HG02798 (cell line): ENCODE measurements at regions not wholly inside any gene's neighbourhood (a gene's known extent, or its start where the extent isn't known, plus 50 kb on each side); places are given as distances from the start of the nearest gene placed in this dataset.

ENCODE experiments used
- ATAC-seq: cut with Tn5 transposase; IDR thresholded peaks from one replicate; pipeline ENCODE4 v1.9.1; 2021; ENCODE audit warnings: mild to moderate bottlenecking; ENCODE audit not compliant: unreplicated experiment, poor library complexity

DNA sequence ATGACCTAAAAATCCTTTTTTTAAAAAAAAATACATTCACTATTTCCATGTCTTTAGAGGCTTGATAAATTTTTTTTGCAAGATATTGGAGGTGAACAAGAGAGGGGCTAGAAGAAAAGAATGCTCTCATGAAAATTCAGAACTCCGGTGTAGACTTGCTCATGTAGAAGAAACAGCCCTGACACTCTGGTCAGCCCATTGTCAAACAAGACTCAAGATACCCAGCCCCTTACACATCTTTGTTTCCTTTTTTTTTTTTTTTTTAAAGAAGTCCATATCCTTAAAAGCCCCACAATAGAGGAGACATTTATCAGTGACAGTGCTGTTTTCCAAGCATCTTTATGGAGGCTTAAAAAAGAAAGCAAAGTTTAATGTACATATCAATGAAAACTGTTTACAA, 196.8 kb upstream of the RORA start:
- ATAC-seq, result no peak

DNA sequence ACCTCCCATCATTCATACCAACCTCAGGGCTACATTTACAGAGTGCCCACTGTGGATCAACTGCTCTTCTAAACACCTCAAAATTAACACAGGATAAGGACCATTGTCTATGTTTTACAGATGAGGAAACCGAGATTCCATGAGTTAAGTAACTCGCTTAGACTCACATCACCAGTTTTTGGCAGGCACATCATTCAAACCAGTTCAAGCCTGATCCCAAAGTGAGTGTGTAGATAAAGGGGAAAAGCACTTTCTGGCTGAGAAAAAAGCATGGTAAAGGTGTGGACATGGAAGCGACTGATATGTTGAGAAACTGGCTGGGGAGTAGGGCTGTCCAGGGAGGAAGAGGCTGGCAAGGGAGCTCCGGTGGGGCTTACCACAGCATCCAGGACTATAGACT, 193.7 kb upstream of the RORA start:
- no peak for ATAC-seq

GRCh38 chr15:61421938-61422337, 192.8 kb upstream of the RORA start:
- no peak for ATAC-seq

DNA sequence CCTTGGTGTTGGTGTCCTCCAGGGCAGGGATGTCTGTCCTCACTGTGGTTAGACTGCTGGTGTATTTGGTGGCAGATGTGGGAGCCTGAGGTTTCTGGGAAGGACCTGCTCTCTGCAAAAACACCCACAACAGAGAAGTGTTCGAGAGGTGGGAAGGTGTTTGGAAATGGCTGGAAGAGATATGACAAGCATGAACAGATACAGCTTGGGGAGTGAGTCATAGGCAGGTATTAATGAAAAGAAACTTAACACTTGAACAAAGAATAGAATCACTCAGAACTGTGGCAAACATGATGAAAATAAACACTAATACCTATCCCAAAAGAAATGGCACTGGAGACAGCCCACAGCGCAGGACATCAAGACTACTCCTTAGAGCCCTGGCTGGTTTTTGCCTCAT, 192.4 kb upstream of the RORA start:
- no peak for ATAC-seq

GRCh38 chr15:61420546-61420945, 191.4 kb upstream of the RORA start:
- ATAC-seq, result no peak

DNA sequence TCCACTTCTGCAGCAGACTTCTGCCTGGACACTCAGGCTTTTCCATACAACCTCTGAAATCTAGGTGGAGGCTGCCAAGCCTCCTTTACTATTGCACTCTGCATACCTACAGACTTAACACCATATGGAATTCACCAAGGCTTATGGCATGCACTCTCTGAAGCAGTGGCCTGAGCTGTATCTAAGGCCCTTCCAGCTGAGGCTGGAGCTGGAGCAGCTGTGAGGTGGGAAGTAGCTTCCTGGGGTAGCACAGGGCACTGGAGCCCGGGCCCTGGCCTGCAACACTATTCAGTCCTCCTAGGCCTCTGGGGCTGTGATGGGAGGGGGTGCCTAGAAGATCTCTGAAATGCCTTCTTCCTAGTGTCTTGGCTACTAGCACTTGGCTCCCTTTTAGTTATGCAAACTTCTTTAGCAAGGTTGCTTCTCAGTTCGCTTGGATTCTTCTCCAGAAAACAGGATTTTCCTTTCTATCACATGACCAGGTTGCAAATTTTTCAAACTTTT, 186.6 kb upstream of the RORA start:
- no peak for ATAC-seq

- ATAC-seq, result no peak
Observed at GRCh38 chr15:61411902-61412510, 182.9 kb upstream of the RORA start.

DNA sequence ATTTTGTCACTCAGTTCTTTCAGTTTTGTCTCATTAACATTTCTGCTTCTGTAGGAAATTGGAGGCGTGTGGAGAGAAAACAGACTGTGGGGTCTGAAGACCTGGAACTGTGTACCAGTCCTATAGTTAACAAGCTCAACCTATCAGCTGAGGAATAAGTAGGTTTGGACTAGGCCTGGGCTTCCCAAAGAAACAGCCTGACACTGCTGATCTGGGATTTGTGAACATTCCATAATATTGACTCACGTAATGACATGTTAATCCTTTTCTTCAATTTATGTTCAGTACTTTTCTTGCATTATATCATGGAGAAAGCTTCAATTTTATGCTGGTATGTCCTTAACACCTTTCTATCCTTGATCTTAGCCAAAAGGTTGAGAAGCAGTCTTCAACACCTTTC, 181.6 kb upstream of the RORA start:
- no peak for ATAC-seq

DNA sequence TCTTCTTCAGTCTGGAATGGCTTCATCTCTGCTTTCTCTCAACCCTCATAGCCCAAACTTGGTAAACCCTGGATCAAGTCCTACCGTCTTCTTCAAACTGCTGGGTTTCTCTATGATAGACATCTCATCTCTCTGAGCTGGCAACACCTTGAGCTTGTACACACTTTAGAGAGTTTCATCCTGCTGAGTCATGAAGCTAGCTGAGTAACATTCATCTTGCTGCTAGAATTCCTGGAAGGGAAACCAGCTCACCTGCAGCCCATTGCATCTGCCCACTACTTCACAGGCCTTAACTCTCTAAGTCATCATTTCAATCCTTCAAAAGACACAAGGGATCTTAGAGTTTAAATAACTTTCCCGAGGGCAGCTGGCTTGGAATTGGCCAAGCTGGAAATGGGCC, 175.5 kb upstream of the RORA start:
- no peak for ATAC-seq

GRCh38 chr15:61403884-61404283, 174.8 kb upstream of the RORA start:
- no peak for ATAC-seq

DNA sequence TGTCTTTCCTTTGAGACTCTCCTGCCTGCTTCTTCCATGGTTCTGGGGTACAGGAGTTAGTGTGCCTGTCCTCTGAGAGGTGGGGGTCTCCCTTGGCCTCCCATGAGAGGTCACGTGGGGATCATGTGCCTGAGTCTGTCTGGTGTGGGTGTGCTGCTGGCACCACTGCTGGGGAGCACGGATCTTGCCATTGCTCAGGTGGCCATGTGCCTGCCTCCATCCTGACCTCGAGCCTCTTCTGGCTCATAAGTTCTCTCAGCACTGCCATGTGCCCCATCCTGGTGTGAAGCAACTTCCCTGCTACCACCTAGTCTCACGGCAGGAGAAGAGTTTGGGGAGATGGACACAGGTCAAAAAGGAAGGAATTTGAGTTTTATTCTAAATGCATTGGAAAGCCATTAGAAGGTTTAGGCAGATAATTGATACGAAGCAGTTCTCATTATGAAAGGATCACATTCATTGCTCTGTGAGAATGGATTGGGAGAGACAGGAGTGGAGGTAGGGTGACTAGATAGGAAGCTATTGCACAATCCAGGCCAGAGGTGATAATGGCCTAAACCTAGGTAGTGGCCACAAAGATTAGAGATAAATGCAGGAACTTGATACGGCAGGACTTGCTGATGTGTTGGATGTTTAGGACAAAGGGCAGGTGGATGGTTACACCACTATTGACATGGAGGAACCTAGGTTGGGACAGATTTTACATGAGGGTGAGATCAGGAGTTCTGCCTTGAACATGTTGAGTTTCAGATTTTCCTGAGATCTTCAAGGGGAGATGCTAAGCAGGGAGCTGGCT, 173.0 kb upstream of the RORA start:
- no peak for ATAC-seq

- ATAC-seq, result no peak
Observed at GRCh38 chr15:61398310-61398709, 169.2 kb upstream of the RORA start.

DNA sequence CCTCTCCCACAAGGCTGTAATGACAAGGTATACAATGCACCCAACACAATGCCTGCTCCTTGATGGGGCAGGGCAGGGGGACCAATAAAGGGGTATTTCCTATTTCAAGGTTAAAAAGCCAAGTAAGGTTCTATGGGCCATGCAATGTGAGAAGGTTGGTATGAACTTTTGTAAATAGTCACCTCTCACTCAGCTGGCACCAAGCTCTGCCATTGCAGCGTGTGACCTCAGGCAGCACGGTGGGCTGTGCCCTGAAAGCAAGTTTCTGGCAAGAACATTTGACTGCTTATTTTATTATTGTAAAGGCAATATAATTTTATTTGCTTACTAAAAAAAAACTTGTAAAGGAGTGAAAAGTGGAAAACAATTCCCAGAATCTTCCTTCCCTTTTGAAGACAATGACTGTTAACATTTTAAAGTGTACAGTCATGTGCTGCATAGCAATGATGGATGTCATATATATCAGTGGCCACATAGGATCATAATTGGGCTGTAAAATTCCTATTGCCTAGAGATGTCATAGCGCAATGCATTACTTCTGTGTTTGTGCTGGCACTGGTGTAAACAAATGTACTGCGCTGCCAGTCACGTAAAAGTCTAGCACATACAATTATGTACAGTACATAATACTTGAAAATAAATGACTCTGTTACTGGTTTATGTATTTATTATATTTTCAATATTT, 167.3 kb upstream of the RORA start:
- no peak for ATAC-seq

DNA sequence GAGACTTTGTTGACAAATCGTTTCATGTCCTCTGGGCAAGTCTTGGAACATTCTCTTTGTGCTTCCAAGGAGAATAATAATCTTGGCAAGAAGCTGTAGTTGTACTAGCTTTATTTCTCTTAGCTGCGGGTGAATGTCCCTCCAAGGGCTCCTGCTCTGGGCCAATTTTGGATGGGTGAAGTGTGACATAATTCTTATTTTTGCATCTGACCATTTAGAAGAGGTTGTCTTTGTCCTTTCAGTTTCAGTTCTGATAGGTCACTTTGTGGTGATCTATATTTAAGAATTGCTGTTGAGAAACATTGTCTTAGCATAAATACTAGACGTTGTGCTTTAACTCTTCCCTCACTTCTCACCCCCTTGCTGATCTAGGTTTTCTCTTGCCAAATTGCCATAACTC, 164.8 kb upstream of the RORA start:
- ATAC-seq, result no peak

DNA sequence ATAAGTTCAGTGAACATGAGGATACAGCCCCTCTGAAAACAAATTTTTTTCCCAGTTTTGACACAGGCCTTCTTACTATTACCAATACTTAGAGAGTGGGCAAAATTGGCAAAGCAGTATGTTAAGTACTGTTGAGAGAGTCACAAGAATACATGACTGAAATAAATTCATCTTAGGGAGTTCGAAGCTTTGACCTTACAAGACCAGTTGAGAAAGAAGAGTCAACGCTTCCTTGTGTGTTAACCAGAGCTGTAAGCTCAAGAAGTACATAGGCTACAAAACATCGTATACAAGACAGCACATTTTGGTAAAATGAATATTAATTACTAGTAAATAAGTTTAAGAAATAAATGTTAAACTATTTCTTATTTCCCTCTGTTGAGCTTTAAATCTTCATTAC, 164.4 kb upstream of the RORA start:
- ATAC-seq, result no peak

DNA sequence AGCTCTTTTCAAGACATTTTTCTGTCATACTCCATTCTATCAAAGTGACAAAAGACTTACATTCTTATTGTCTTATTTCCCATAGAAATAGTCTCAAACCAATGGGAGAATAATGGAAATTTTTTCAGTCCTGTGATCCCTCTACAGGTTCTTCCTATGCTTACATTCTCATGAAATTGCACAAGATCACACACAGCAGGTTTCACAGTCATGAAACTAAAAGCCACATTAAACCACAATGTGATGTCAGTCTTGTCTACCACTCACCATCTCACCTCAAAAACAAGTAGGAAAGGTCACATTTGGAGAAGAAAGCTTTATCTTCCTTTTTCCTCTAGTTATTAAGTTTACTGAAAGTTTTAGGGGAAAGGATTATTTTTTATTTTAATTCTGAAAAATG, 161.0 kb upstream of the RORA start:
- ATAC-seq, result no peak

GRCh38 chr15:61389334-61390028, 160.4 kb upstream of the RORA start:
- ATAC-seq, result no peak

- no peak for ATAC-seq
Observed at GRCh38 chr15:61387675-61388074, 158.6 kb upstream of the RORA start.

- ATAC-seq, result no peak
Observed at GRCh38 chr15:61383421-61383820, 154.3 kb upstream of the RORA start.

DNA sequence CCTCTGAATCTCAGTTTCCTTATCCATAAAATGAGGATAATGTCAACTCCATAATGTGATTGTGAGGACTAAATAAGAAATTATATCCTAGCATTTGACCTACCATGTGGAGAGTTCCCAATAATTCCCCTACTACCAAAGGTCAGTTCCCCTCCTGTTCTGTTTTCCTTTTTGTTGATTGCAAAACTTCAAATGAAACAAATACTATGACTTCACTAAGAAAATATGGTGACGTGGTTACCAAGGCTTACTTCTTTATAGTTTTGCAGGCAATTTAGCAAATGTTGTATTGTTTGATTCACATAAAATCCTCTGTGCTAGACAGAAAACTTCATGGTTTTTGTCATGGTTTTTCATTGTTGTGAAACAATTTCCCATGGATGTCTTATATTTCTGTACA, 153.8 kb upstream of the RORA start:
- no peak for ATAC-seq

GRCh38 chr15:61381501-61381900, 152.4 kb upstream of the RORA start:
- ATAC-seq, result no peak
